GM12878 (cell line): ENCODE measurements at regions not wholly inside any gene's neighbourhood (a gene's known extent, or its start where the extent isn't known, plus 50 kb on each side); places are given as distances from the start of the nearest gene placed in this dataset.

Source experiments
- ATAC-seq: fragments of 200-7000 bp; cut with Tn5 transposase; 3 replicates; pipeline ENCODE4 v1.9.1; 2020; ENCODE audit warnings: mild to moderate bottlenecking, moderate library complexity
- BruUV-seq: library from RNA; stranded (reverse); fragments of 400-500 nt; replicated peaks from 2 replicates; lab custom pipeline; 2021; lab: Mats Ljungman, UMichigan
- CTCF ChIA-PET: fragments of 300-600 bp; sonication (Branson Sonifier 250); formaldehyde crosslinking; extraction: SDS; loops from one replicate; lab custom pipeline; 2021; ENCODE audit warnings: inconsistent platforms; lab: Yijun Ruan, JAX
- POLR2A ChIA-PET: fragments of 350-600 bp; formaldehyde crosslinking; extraction: SDS; loops from one replicate; lab custom pipeline; 2021; ENCODE audit warnings: inconsistent platforms; lab: Charles Lee
- RAD21 ChIA-PET: fragments of 300-600 bp; sonication (Branson Sonifier 250); formaldehyde crosslinking; loops from one replicate; lab custom pipeline; 2023; ENCODE audit warnings: antibody characterized with exemption; ENCODE audit not compliant: unreplicated experiment; lab: Charles Lee
- SMC1A ChIA-PET: fragments of 300-600 bp; sonication (Branson Sonifier 250); formaldehyde crosslinking; loops from one replicate; lab custom pipeline; 2023; ENCODE audit not compliant: unreplicated experiment, uncharacterized antibody; lab: Charles Lee
- DNase-seq: peaks from one replicate; pipeline ENCODE4 v3.0.0-alpha.2; 2011; ENCODE audit warnings: low read depth, low spot score
- FAIRE-seq: peaks from 3 replicates; lab custom pipeline; 2011; peaks lifted over from hg19 to GRCh38; lab: Jason Lieb, UNC
- H2AFZ ChIP-seq: 2 replicates; pipeline ENCODE4 v1.6.0; 2011; ENCODE audit warnings: low read depth, low read length, control low read depth; ENCODE audit not compliant: control insufficient read depth
- H3K27ac ChIP-seq: 2 replicates; pipeline ENCODE4 v1.5.1; 2011; ENCODE audit warnings: control low read depth; ENCODE audit not compliant: control insufficient read depth, insufficient read depth
- H3K27me3 ChIP-seq, 2 experiments: replicated peaks in 1 of 2; 2 replicates each; pipeline versions ENCODE4 v1.6.0 to v1.6.1; 2011; ENCODE audit warnings: low read length in 1 of 2; ENCODE audit not compliant: control insufficient read depth in 2 of 2, insufficient read depth in 2 of 2
- H3K36me3 ChIP-seq, 2 experiments: 2 replicates each; pipeline ENCODE4 v1.5.1; 2011; ENCODE audit warnings: low read length in 1 of 2; ENCODE audit not compliant: control insufficient read depth in 2 of 2, insufficient read depth in 2 of 2
- H3K4me1 ChIP-seq: 2 replicates; pipeline ENCODE4 v1.6.1; 2011; ENCODE audit warnings: mild to moderate bottlenecking, low read length, moderate library complexity, mixed read lengths; ENCODE audit not compliant: control insufficient read depth, insufficient read depth
- H3K4me2 ChIP-seq: 2 replicates; pipeline ENCODE4 v1.6.0; 2011; ENCODE audit warnings: control low read depth; ENCODE audit not compliant: control insufficient read depth, insufficient read depth
- H3K4me3 ChIP-seq: fragments of 200-600 bp; sonication (generic); 2 replicates; pipeline ENCODE4 v1.5.1; 2016
- H3K79me2 ChIP-seq: 2 replicates; pipeline ENCODE4 v1.6.0; 2011; ENCODE audit warnings: low read length; ENCODE audit not compliant: control insufficient read depth, insufficient read depth
- H3K9ac ChIP-seq: 2 replicates; pipeline ENCODE4 v1.8.0; 2011; ENCODE audit warnings: low read length, control low read depth, mixed read lengths; ENCODE audit not compliant: control insufficient read depth, insufficient read depth
- H3K9me3 ChIP-seq: replicated peaks from 3 replicates; pipeline ENCODE4 v1.5.1; 2011; ENCODE audit warnings: mild to moderate bottlenecking, low read length; ENCODE audit not compliant: control insufficient read depth, insufficient read depth
- H4K20me1 ChIP-seq: 2 replicates; pipeline ENCODE4 v1.6.0; 2011; ENCODE audit not compliant: control insufficient read depth, insufficient read depth
- SIN3A ChIP-seq: IDR thresholded peaks from 2 replicates; pipeline ENCODE4 v1.6.1; 2012; ENCODE audit warnings: low read depth, low read length, improper control_type of control experiment
- SRF ChIP-seq, 2 experiments: IDR thresholded peaks; 2 replicates each; pipeline ENCODE4 v1.6.1; 2011; ENCODE audit warnings: low read depth in 2 of 2, low read length in 2 of 2, mild to moderate bottlenecking in 1 of 2, moderate library complexity in 1 of 2
- ZNF24 ChIP-seq: fragments of 450-650 bp; IDR thresholded peaks from 2 replicates; pipeline ENCODE4 v1.6.1; 2017; ENCODE audit warnings: antibody characterized with exemption, mild to moderate bottlenecking
- WGBS: methylation state at CpG from one replicate; pipeline ENCODE4 v1.1.6; 2016; ENCODE audit warnings: low lambda C conversion rate; ENCODE audit not compliant: insufficient replicate concordance, insufficient coverage; ENCODE audit errors: missing lambda C conversion rate; 5-methylcytosine and 5-hydroxymethylcytosine counted together
- in situ Hi-C: fragments of 300-500 bp; cut with MboI; formaldehyde crosslinking; loops from 9 replicates; pipeline ENCODE4 v1.14.3; 2018; ENCODE audit warnings: mixed read lengths
- intact Hi-C: fragments of 100-400 bp; cut with micrococcal nuclease; formaldehyde crosslinking; loops from one replicate; pipeline ENCODE4 v1.14.2; 2022; ENCODE audit not compliant: unreplicated experiment
- TF ChIP-seq, protein P1 (sequence below): IDR thresholded peaks from 2 replicates; pipeline ENCODE4 v1.6.1; 2011; ENCODE audit warnings: borderline replicate concordance, low read depth, mild to moderate bottlenecking, moderate library complexity, mixed read lengths, low read length; ENCODE audit not compliant: insufficient read depth; ENCODE audit errors: extremely low read length
- TF ChIP-seq, protein P2 (sequence below): IDR thresholded peaks from 2 replicates; pipeline ENCODE4 v1.6.1; 2011; ENCODE audit warnings: low read depth, low read length, improper control_type of control experiment, borderline replicate concordance

- TF ChIP-seq, protein P1, sequence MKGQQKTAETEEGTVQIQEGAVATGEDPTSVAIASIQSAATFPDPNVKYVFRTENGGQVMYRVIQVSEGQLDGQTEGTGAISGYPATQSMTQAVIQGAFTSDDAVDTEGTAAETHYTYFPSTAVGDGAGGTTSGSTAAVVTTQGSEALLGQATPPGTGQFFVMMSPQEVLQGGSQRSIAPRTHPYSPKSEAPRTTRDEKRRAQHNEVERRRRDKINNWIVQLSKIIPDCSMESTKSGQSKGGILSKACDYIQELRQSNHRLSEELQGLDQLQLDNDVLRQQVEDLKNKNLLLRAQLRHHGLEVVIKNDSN: no peak
- TF ChIP-seq, protein P2, sequence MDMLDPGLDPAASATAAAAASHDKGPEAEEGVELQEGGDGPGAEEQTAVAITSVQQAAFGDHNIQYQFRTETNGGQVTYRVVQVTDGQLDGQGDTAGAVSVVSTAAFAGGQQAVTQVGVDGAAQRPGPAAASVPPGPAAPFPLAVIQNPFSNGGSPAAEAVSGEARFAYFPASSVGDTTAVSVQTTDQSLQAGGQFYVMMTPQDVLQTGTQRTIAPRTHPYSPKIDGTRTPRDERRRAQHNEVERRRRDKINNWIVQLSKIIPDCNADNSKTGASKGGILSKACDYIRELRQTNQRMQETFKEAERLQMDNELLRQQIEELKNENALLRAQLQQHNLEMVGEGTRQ: no peak
- TF ChIP-seq SRF (IDR thresholded peaks at IDR 0.05; ENCODE audit: low read depth in 2 of 2, low read length in 2 of 2): no peak
- no peak for TF ChIP-seq SIN3A
- TF ChIP-seq ZNF24: no peak
- DNase-seq: no peak
- Histone ChIP-seq H3K9ac (no peak overlapping the region), H3K4me2 (no peak overlapping the region), H3K36me3 (no peaks in the 10 kb centered on the region), H3K27me3 (no peaks in the 10 kb centered on the region), H3K4me1 (no peaks in the 10 kb centered on the region), H4K20me1 (no peaks in the 10 kb centered on the region), H2AFZ (no peak overlapping the region), H3K79me2 (no peaks in the 10 kb centered on the region), H3K27ac (no peak overlapping the region), H3K4me3 (no peak overlapping the region), H3K9me3 (no peaks in the 10 kb centered on the region)
- SMC1A ChIA-PET: no interaction called here
- intact Hi-C loops (no loop called here), in situ Hi-C loops (no loop called here)
- FAIRE-seq: no peak
- BruUV-seq: no TSS peak
- no peak for ATAC-seq
- POLR2A ChIA-PET: no interaction called here
- 0% methylated on average over 2 of the region's 2 CpGs for WGBS
- CTCF ChIA-PET: interaction anchor here (0.7 kb wide), 1 partner anchor 18 kb away, joined by 3 read pairs; no protein-coding TSS in a partner anchor
- RAD21 ChIA-PET: interaction anchor here (0.5 kb wide), 1 partner anchor 1318 kb away, joined by 3 read pairs; no protein-coding TSS in a partner anchor
These were observed 425.3 kb downstream of the USP25 start for GRCh38 chr21:16154951-16155635.
